ENCODE measurements at regions not wholly inside any gene's neighbourhood (a gene's known extent, or its start where the extent isn't known, plus 50 kb on each side); places are given as distances from the start of the nearest gene placed in this dataset.

DNA sequence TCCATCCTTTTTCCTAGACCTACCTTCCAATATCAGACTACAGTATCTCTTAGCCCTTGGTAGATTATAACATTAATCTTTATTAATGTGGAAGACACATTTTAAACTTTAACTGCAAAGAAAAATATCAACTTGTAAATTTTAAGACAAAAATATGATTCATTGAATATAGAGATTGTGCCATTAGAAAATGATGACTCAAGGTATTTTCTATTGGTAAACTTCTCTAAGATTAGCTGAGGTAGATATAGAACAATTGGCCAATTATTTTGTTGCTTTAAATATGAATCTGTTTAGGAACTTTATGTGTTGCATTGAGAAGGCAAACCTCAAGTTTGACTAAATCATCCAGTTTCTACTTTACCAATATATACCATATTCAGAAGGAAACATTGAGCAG lies 604.7 kb downstream of the CBLN2 start:
- no peak for DNase-seq (ENCODE audit: low read depth, low spot score)
- Histone ChIP-seq H3K4me1 (ENCODE audit: insufficient read depth, insufficient read length) (no peaks in the 10 kb centered on the region), H3K36me3 (ENCODE audit: insufficient read depth, insufficient read length, low read length) (no peaks in the 10 kb centered on the region), H3K27me3 (ENCODE audit: insufficient read depth, insufficient read length) (no peaks in the 10 kb centered on the region), H3K4me3 (ENCODE audit: insufficient read length, low read depth) (no peak overlapping the region), H3K9me3 (ENCODE audit: insufficient read depth, low read length) (no peaks in the 10 kb centered on the region), H3K9ac (ENCODE audit: insufficient read length, low read depth) (no peak overlapping the region)
- TF ChIP-seq SUZ12 (IDR thresholded peaks at IDR 0.05; ENCODE audit: extremely low read depth, insufficient read depth, insufficient read length) (no peak), ZNF274 (IDR thresholded peaks at IDR 0.05; ENCODE audit: low read depth, low read length) (no peak), YY1 (IDR thresholded peaks at IDR 0.05; ENCODE audit: insufficient read depth, insufficient read length) (no peak)

DNA sequence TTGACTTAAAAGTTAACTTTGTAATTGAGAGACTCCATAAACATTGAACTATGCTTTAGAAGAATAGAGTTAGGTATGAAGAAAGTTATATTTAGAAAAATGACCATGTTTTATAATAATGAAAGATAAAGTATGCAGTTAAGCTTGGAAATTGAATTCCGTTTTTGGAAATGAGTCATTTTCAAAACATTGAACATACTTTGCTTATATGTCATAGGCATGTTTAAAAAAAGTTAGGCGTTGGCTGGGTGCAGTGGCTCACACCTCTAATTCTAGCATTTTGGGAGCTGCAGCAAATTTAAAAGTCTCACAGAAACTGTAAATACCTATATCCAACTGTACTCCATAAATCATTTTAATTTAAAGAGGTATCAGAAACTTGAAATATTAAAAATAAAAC lies 607.4 kb downstream of the CBLN2 start:
- no peaks in the 10 kb centered on the region for H3K36me3 ChIP-seq (ENCODE audit: insufficient read depth, insufficient read length, low read length)
- no peak overlapping the region for H3K9ac ChIP-seq (ENCODE audit: insufficient read length, low read depth)
- no peak overlapping the region for H3K4me3 ChIP-seq (ENCODE audit: insufficient read length, low read depth)
- no peak for DNase-seq (ENCODE audit: low read depth, low spot score)
- no peak for TF ChIP-seq YY1 (IDR thresholded peaks at IDR 0.05; ENCODE audit: insufficient read depth, insufficient read length)
- no peak for TF ChIP-seq SUZ12 (IDR thresholded peaks at IDR 0.05; ENCODE audit: extremely low read depth, insufficient read depth, insufficient read length)
- no peak for TF ChIP-seq ZNF274 (IDR thresholded peaks at IDR 0.05; ENCODE audit: low read depth, low read length)
- no peaks in the 10 kb centered on the region for H3K9me3 ChIP-seq (ENCODE audit: insufficient read depth, low read length)
- H3K27me3 ChIP-seq (ENCODE audit: insufficient read depth, insufficient read length) = no peaks in the 10 kb centered on the region
- H3K4me1 ChIP-seq (ENCODE audit: insufficient read depth, insufficient read length) = no peaks in the 10 kb centered on the region

DNA sequence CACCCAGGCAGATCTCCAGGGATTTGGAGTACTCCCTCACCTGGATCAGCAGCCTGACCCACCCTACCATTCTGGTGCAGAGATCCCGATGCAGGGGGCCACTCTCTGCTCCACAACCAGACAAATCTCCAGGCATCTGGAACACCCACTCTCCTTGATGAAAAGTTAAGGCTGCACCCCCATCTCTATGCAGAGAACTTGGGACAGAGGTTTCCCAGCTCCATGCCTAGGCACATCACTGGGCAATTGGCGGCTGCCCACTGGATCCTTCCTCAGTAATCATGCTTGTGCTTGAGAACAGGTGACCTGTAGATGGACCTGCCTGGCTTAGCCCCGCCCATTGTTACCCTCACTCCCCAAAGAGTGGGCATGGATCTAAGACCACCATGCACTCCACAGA lies 624.9 kb downstream of the CBLN2 start:
- no peaks in the 10 kb centered on the region for H3K27me3 ChIP-seq (ENCODE audit: insufficient read depth, insufficient read length)
- no peak for DNase-seq (ENCODE audit: low read depth, low spot score)
- TF ChIP-seq YY1 (IDR thresholded peaks at IDR 0.05; ENCODE audit: insufficient read depth, insufficient read length) (no peak), ZNF274 (IDR thresholded peaks at IDR 0.05; ENCODE audit: low read depth, low read length) (no peak), SUZ12 (IDR thresholded peaks at IDR 0.05; ENCODE audit: extremely low read depth, insufficient read depth, insufficient read length) (no peak)
- no peaks in the 10 kb centered on the region for H3K9me3 ChIP-seq (ENCODE audit: insufficient read depth, low read length)
- no peak overlapping the region for H3K4me3 ChIP-seq (ENCODE audit: insufficient read length, low read depth)
- H3K9ac ChIP-seq (ENCODE audit: insufficient read length, low read depth) = no peak overlapping the region
- H3K4me1 ChIP-seq (ENCODE audit: insufficient read depth, insufficient read length) = no peaks in the 10 kb centered on the region
- H3K36me3 ChIP-seq (ENCODE audit: insufficient read depth, insufficient read length, low read length) = no peaks in the 10 kb centered on the region

DNA sequence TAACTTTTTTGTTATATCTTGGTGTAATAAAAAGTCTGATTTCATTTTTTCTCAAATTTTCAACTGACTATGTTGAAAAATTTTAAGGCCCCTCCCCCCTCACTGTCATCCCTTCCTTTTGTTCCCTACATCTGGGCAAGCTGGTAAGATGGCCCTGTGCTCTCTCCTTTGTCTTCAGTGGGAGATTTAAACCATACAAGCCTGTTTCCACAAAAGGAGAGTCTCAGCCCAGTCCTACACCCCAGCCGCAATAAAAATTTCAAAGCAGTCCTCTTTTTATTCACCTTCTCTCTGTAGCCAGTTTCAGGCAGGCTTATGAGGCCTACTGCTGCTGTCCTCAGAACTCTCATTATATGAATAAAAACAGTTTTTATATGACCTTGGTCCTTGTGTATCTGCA lies 630.5 kb downstream of the CBLN2 start:
- no peak overlapping the region for H3K4me3 ChIP-seq (ENCODE audit: insufficient read length, low read depth)
- H3K9ac ChIP-seq (ENCODE audit: insufficient read length, low read depth) = no peak overlapping the region
- no peaks in the 10 kb centered on the region for H3K27me3 ChIP-seq (ENCODE audit: insufficient read depth, insufficient read length)
- TF ChIP-seq ZNF274 (IDR thresholded peaks at IDR 0.05; ENCODE audit: low read depth, low read length) (no peak), SUZ12 (IDR thresholded peaks at IDR 0.05; ENCODE audit: extremely low read depth, insufficient read depth, insufficient read length) (no peak), YY1 (IDR thresholded peaks at IDR 0.05; ENCODE audit: insufficient read depth, insufficient read length) (no peak)
- DNase-seq (ENCODE audit: low read depth, low spot score) = no peak
- no peaks in the 10 kb centered on the region for H3K4me1 ChIP-seq (ENCODE audit: insufficient read depth, insufficient read length)
- H3K9me3 ChIP-seq (ENCODE audit: insufficient read depth, low read length) = no peaks in the 10 kb centered on the region
- H3K36me3 ChIP-seq (ENCODE audit: insufficient read depth, insufficient read length, low read length) = no peaks in the 10 kb centered on the region

DNA sequence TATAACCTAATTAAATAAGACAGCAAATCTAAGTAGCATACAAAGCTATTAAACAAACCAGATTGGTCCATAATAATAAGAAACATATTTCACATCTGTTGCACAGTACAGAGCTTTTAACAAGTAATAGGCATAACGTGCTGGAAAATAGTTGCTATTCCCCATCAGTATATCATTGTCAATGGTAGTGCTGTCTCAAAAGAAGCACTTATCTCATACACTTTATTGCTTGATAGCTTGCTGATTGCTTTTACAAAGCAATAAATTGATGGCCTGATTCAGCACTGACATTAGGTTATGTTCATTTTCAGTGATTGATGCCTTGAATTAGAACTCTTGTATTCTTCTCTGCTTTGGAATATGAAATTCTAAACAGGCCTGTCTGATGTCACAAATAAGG lies 641.7 kb downstream of the CBLN2 start:
- Histone ChIP-seq H3K4me3 (ENCODE audit: insufficient read length, low read depth) (no peak overlapping the region), H3K4me1 (ENCODE audit: insufficient read depth, insufficient read length) (no peaks in the 10 kb centered on the region), H3K9ac (ENCODE audit: insufficient read length, low read depth) (no peak overlapping the region), H3K9me3 (ENCODE audit: insufficient read depth, low read length) (no peaks in the 10 kb centered on the region), H3K27me3 (ENCODE audit: insufficient read depth, insufficient read length) (no peaks in the 10 kb centered on the region), H3K36me3 (ENCODE audit: insufficient read depth, insufficient read length, low read length) (no peaks in the 10 kb centered on the region)
- no peak for TF ChIP-seq SUZ12 (IDR thresholded peaks at IDR 0.05; ENCODE audit: extremely low read depth, insufficient read depth, insufficient read length)
- no peak for TF ChIP-seq ZNF274 (IDR thresholded peaks at IDR 0.05; ENCODE audit: low read depth, low read length)
- no peak for TF ChIP-seq YY1 (IDR thresholded peaks at IDR 0.05; ENCODE audit: insufficient read depth, insufficient read length)
- DNase-seq (ENCODE audit: low read depth, low spot score) = no peak

DNA sequence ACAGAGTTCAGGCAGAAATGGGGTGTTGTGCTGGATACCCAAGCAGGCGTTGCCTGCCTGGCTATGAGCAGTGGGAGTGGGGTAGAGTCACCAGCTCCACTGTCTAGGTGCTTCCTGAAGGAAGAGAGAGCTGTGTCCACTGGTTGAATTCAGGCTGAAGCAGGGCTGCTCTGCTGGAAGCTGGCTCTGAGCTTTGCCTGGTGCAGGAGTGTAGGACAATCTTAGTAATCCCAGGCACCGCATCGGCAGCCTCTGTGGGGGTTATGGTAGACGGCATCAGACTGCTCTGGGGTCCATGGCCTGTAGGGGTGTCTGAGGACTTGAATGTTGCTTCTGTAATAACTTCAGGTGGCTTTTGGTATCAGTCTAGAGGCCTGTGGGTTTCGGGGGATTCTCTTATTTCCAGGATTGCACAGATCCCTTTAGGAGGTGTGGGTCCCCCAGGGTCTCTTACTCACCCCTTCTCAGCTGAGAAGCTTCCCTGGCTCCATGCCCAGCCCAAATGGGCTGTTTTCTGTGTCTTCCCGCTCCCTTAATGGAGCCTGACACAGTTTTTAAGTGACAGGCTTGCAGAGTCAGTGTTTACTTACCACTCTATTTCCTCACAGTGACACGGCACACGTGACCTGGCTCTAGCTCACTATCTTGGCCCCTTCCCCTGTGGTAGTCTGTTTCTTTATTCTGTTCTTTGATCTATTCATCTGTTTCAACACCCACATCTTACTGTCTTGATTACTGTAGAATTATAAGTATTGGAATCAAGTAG lies 644.3 kb downstream of the CBLN2 start:
- H3K36me3 ChIP-seq (ENCODE audit: insufficient read depth, insufficient read length, low read length) = no peaks in the 10 kb centered on the region
- H3K4me1 ChIP-seq (ENCODE audit: insufficient read depth, insufficient read length) = no peaks in the 10 kb centered on the region
- no peak for DNase-seq (ENCODE audit: low read depth, low spot score)
- no peaks in the 10 kb centered on the region for H3K27me3 ChIP-seq (ENCODE audit: insufficient read depth, insufficient read length)
- no peaks in the 10 kb centered on the region for H3K9me3 ChIP-seq (ENCODE audit: insufficient read depth, low read length)
- TF ChIP-seq ZNF274 (IDR thresholded peaks at IDR 0.05; ENCODE audit: low read depth, low read length) (no peak), SUZ12 (IDR thresholded peaks at IDR 0.05; ENCODE audit: extremely low read depth, insufficient read depth, insufficient read length) (no peak), YY1 (IDR thresholded peaks at IDR 0.05; ENCODE audit: insufficient read depth, insufficient read length) (no peak)
- H3K4me3 ChIP-seq (ENCODE audit: insufficient read length, low read depth) = no peak overlapping the region
- no peak overlapping the region for H3K9ac ChIP-seq (ENCODE audit: insufficient read length, low read depth)

DNA sequence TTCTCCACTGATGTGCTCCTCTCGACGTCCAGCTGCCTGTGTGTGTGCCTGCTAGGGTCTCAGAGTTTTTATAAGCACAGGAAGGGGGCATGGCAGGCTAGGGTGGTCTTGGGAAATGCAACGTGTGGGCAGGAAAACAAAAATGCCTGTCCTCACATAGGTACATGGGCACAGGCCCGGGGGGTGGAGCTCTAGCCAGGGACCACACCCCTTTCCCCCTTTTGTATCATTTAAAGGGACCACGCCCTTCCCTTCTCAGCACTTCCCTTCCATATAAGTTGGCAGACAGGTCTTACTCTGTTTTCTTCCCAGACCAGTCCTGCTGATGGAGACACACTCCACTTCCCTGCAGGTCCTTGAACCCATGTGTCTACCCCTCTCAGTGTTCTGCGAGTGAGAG lies 645.0 kb downstream of the CBLN2 start:
- TF ChIP-seq YY1 (IDR thresholded peaks at IDR 0.05; ENCODE audit: insufficient read depth, insufficient read length) (no peak), SUZ12 (IDR thresholded peaks at IDR 0.05; ENCODE audit: extremely low read depth, insufficient read depth, insufficient read length) (no peak)

More for the DNA sequence above, 645.0 kb downstream of the CBLN2 start:
- Histone ChIP-seq H3K4me3 (ENCODE audit: insufficient read length, low read depth) (no peak overlapping the region), H3K4me1 (ENCODE audit: insufficient read depth, insufficient read length) (no peaks in the 10 kb centered on the region), H3K9ac (ENCODE audit: insufficient read length, low read depth) (no peak overlapping the region), H3K36me3 (ENCODE audit: insufficient read depth, insufficient read length, low read length) (no peaks in the 10 kb centered on the region), H3K27me3 (ENCODE audit: insufficient read depth, insufficient read length) (no peaks in the 10 kb centered on the region), H3K9me3 (ENCODE audit: insufficient read depth, low read length) (no peaks in the 10 kb centered on the region)
- DNase-seq (ENCODE audit: low read depth, low spot score) = no peak
